ENCODE measurements at regions not wholly inside any gene's neighbourhood (a gene's known extent, or its start where the extent isn't known, plus 50 kb on each side); places are given as distances from the start of the nearest gene placed in this dataset.
"Not testable (repeated sequence)": the region's sequence is repeated elsewhere in the genome, so short reads cannot be mapped to it uniquely, and the experiment has no call there.

DNA sequence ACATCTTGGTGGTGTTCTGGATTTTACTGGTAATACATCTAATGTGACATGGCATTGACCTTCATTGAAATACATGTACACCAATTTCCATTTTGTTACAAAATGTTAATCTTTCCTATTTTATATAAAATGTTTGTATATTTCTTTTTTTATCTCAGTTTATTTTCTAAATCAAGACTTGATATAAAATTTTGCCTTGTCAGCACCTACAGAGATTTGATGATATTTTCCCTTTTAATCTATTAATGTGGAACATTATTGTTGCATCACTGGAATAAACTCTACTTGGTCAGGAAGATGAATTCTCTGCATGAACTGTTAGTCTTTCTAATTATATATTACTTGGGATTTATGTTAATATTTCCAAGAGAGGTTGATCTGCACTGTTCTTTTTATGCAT lies 294.0 kb upstream of the ETAA1 start:
- DNase-seq (ENCODE audit: low read depth): no peak
- no peak overlapping the region for H3K4me3 ChIP-seq (ENCODE audit: low read length)
- no peak for TF ChIP-seq CTCF (conservative IDR thresholded peaks at IDR 0.05; ENCODE audit: low read length)

- no peak for DNase-seq (ENCODE audit: low read depth)
- no peak overlapping the region for H3K4me3 ChIP-seq (ENCODE audit: low read length)
- TF ChIP-seq CTCF (conservative IDR thresholded peaks at IDR 0.05; ENCODE audit: low read length): no peak
Observed at GRCh38 chr2:67108231-67108630, 288.9 kb upstream of the ETAA1 start.

- no peak for DNase-seq (ENCODE audit: low read depth)
- no peak for TF ChIP-seq CTCF (conservative IDR thresholded peaks at IDR 0.05; ENCODE audit: low read length)
- H3K4me3 ChIP-seq (ENCODE audit: low read length): no peak overlapping the region
Observed at GRCh38 chr2:67124531-67124930, 272.6 kb upstream of the ETAA1 start.

- no peak overlapping the region for H3K4me3 ChIP-seq (ENCODE audit: low read length)
- TF ChIP-seq CTCF (conservative IDR thresholded peaks at IDR 0.05; ENCODE audit: low read length): no peak
- no peak for DNase-seq (ENCODE audit: low read depth)
Observed at GRCh38 chr2:67130531-67131256, 266.4 kb upstream of the ETAA1 start.

DNA sequence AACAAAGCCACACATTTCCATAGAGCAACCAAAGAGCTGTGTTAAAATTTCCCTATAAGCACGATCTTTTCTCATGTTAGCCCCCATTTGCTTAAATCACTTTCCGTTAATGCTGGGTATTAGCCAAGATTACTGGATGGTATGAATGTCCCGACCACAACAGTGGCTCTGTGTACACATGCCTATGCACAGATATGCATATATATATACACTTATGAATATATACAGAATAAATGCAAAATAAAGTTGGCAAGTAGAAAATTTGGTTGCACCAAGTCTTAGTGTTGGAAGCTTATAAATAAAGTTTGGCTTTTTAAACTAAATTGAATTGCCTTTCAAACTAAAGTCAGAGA lies 265.9 kb upstream of the ETAA1 start:
- DNase-seq (ENCODE audit: low read depth): no peak
- H3K4me3 ChIP-seq (ENCODE audit: low read length): no peak overlapping the region
- TF ChIP-seq CTCF (conservative IDR thresholded peaks at IDR 0.05; ENCODE audit: low read length): no peak

DNA sequence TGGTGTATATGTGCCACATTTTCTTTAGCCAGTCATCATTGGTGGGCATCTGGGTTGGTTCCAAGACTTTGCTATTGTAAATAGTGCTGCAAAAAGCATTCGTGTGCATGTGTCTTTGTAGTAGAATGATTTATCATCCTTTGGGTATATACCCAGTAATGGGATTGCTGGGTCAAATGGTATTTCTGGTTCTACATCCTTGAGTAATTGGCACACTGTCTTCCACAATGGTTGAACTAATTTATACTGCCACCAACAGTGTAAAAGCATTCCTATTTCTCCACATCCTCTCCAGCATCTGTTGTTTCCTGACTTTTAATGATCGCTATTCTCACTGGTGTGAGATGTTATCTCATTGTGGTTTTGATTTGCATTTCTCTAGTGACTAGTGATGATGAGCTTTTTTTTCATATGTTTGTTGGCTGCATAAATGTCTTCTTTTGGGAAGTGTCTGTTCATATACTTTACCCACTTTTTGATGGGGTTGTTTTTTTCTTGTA lies 264.6 kb upstream of the ETAA1 start:
- not testable (repeated sequence) for H3K4me3 ChIP-seq (ENCODE audit: low read length); DNase-seq (ENCODE audit: low read depth)

GRCh38 chr2:67135208-67135607 lies 261.9 kb upstream of the ETAA1 start:
- DNase-seq (ENCODE audit: low read depth): no peak
- no peak for TF ChIP-seq CTCF (conservative IDR thresholded peaks at IDR 0.05; ENCODE audit: low read length)
- no peak overlapping the region for H3K4me3 ChIP-seq (ENCODE audit: low read length)

Measured in AG10803 (cell line).